GM18507 (cell line): ENCODE measurements at regions not wholly inside any gene's neighbourhood (a gene's known extent, or its start where the extent isn't known, plus 50 kb on each side); places are given as distances from the start of the nearest gene placed in this dataset.

Experiments used
- DNase-seq: peaks from one replicate; pipeline ENCODE4 v3.0.0; 2011; ENCODE audit warnings: low read depth; ENCODE audit not compliant: insufficient read length; ENCODE audit errors: extremely low spot score
- FAIRE-seq: peaks from 2 replicates; lab custom pipeline; 2011; peaks lifted over from hg19 to GRCh38; lab: Jason Lieb, UNC

DNA sequence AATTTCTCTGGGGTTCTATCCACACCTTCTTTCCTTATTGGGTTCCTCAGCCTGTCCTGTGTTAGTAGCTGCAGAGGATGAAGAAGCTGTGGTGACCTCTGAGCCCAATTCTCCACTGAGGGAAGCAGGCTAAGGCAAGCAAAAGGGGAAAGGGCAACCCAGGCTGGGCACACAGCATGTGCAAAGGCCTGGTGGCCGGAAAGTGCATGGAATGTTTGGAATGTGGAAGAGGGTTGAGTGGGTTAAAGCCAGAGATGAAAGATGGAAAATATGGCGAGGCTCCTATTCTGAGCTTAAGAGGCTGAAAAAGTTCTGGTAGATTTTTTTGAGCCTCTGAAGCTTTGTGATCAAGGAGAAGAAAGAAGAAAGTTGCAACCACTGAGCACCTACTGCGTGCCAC lies 247.1 kb downstream of the MIAT start:
- no peak for DNase-seq
- FAIRE-seq: no peak

DNA sequence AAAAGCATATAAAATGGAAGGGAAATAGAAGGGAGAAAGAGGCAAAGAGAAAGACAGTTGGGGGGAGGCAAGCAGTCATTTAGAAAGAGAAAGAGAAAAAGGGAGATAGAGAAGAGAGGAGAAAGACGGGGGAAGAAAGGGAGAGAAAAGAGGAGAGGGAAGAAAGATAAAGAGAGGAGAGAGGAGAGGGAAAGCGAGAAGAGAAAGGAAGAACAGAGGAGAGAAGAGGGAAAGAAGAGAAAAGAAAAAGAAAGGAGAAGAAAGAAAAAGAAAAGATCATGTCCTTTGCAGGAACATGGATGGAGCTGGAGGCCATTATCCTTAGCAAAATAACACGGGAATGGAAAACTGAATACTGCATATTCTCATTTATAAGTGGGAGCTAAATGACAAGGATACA lies 247.7 kb downstream of the MIAT start:
- DNase-seq (no peak), FAIRE-seq (no peak)

DNA sequence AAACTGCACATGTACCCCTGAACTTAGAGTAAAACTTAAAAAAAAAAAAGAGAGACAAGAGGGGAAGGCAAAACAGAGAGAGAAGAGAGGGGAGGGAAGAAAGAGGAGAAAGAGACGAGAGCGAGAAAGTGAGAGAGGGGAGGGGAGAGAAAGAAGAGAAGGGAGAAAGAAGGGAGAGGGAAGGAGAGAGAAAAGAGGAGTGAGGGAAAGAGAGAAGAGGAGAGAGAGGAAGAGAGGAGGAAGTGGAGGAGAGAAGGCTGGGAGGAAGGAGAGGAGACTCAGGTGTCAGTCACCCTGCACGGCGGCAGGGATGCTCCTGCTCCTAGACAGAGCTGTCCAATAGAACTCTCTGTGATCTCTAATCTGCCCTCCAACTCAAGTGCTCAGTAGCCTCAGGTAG lies 248.3 kb downstream of the MIAT start:
- DNase-seq (no peak), FAIRE-seq (no peak)

DNA sequence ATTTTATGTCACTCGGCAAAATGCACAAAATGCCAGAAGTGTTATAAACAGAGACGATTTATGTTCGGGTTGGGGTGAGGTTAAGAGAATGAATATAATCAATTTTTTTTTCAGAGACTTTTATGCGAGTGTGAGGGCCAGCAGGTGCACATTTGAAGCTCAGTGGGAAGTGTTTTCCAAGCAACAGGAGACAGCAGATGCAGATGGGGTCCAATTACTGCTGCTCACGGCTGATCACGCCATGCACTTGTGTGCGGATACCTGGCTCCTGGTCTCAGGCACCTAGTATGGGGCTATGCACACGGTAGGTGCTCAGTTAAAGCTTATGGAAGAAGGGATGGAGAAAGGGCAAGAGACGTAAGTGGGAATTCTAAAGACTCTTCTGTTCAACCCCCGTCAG lies 249.1 kb downstream of the MIAT start:
- DNase-seq: no peak
- no peak for FAIRE-seq

DNA sequence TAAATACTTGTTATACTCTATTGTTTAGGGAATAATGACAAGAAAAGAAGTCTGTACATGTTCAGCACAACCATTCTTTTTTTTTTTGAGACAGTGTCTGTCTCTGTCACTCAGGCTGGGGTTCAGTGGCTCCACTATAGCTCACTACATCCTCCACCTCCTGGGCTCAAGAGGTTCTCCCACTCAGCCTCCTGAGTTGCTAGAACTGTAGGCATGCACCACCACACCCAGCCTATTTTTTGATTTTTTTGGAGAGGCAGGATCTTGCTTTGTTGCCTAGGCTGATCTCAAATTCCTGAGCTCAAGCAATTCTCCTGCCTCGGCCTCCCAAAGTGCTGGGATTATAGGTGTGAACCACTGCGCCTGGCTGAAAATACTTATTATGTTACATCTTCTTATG lies 250.0 kb downstream of the MIAT start:
- DNase-seq (no peak), FAIRE-seq (peak; percentile 50)

DNA sequence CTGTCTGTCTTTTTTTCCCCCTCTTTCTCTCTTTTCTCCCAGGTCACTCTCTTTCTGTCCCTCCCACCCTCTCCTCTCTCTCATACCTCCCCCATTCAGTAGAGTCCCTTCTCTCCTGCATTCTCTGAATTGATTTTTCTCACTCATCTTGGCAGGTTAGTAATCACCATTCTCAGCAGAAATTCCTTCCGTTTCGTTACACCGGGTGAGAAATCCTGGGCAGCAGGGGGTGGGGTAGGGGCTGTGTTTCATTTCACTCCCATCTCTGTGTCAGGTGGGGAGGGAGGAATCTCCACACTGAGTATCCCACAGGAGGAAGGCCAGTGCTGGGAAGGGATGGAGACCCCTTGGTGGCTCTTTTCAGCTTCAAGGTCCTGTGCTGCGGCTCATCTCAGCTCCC lies 253.5 kb downstream of the MIAT start:
- no peak for DNase-seq
- no peak for FAIRE-seq

DNA sequence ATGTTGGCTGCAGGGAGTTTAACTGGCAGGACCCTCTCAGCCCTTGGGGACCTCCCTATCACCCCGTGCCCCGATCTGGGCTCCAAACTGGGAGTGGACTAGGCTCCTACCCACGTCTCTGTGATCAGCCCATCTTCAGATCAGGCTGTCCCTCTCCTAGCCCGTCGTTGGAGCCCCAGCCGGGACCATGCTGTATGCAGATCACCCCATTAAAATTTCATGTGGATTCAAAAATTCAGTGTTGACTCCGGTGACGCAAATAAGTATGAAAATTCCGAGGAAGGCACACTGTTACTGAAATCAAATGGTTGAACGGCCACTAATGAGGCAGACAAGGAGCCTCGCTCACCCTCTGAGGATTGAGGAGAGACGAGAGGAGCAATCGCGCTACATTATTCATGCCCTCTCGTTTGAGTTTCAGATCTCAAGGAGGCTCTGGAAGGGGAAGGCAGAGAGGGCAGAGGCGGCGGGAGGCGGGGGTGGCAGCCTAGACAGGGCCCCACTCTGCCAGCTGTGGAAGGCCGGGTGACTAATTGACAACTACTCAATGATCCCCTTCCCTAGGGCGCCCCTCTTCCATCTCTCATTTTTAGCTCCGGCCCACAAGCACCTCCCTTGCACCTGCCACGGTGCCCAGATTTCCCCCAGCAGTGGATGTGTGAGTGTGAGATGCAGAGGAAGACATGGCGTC lies 255.4 kb downstream of the MIAT start:
- DNase-seq: no peak
- no peak for FAIRE-seq

DNA sequence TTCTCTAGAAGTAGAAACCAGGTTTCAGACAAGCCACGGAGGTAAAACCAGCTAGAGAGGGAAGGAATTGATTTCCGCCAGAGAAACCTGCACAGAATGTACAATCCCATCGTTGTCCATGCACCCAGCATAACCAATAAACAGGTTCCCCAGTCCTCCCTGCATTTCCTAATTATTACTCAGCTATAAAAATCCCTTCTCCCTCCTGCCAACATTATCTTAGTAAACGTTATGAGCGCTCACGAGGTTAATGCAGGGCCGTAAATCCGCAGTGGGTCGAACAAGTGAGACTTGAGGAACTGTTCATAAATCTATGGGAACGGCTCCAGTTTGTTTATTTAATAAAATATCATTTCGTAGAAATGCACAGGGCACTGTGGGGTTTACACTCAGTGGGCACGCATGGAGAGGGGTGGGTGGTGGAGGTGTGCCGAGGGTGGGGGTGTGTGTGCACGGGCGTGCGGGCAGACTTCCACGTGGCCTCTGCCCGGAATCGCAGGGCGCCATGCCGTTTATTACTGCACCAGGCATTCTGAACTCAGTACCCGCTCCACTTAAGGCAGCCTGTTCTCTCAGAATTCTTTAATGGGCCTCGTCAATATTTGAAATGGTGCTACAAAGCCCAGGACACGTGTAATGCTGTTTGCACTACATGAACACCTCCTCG lies 257.3 kb downstream of the MIAT start:
- FAIRE-seq (no peak), DNase-seq (no peak)

DNA sequence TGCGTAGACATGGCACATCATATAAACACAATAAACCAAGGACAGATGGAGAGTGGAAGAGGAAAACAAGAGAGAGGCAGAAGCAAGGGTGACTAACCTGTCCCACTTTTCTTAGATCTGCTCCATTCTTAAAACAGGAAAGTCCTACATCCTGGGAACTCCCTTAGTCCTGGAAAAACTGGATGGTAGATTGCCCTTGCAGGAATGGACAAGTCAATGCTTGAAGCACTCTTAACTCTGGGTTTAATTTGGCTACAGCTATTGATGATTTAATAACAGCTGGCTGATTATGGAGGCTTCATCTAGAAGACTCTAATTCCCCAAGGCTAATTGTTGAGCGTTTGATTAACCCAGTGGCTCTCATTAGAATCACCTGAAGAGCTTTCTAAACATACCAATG lies 258.8 kb downstream of the MIAT start:
- no peak for DNase-seq
- FAIRE-seq: no peak

DNA sequence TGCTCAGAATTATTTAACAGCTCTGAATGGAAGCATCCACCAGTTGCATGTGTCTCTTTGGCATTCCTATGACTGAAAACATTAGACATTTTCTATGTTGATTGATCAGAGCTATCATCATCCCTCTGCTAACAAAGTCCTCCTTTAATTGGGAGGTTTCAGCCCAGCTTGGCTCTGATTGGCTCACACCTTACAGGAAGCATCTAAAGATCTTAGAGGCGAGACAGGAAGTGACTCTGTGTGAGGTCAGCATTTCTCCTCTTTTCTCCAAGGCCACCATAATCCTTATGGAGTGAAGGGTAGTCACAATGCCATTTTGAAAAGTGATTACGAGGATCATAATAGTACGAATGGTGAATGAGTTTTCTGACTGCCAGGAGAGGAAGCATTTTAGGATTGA lies 260.8 kb downstream of the MIAT start:
- FAIRE-seq (no peak), DNase-seq (no peak)

DNA sequence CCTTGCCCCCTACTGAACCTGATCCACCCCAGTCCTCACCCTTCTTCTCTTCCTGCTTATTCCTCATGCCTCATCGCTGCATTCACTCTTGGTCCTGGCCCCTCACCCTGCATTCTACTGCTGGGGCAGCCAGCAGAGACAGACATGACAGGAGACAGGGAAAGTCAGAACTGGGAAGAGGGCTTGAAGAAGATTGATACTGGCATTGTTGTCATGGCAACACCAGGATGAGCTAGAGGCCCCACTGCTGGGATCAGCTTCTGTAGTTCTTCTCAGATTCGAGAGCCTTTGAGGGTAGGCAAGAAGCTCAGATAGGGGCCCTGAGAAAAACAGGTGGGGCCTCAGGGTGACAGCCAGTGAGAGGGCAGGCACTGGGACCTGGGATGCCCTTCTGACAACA lies 264.3 kb downstream of the MIAT start:
- no peak for FAIRE-seq

DNA sequence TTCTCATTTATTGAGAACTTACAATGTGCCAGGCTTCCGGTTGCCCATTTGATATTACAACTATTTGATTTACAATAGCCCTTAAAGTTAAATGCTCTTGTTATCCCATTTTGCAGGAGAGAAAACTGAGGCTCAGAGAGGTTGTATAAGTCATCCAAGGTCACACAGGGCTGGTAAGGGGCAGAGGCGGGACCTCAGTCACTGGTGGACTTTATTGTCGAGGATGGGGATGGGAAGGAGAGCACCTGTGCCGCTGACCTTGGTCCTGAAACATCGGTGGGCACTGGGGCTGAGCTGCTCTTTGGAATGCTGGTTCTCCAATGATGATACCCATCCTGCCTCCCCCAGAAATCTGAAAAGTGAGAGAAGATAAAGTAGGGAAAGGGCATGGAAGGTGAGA lies 265.4 kb downstream of the MIAT start:
- no peak for FAIRE-seq
- DNase-seq: no peak

More for the DNA sequence above, 264.3 kb downstream of the MIAT start:
- DNase-seq: no peak

DNA sequence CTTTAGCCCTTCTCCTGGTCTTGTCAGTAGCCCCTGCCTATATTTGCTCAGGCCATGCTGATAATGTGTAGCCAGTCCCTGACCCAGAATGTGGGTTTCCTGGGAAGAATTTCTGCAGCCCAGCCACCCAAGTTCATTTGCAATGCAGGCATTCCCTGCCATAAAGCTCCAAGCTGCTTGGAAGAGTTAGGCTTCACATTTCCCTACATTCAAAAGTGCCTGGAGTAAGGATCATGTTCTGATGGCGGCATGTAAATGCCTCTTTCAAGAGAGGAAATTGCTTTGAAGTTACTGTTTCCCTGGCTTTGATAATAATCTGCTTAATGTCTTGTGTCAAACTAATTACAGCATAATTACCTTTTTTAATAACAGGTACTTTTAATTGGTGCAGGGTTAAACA lies 266.1 kb downstream of the MIAT start:
- DNase-seq: no peak

DNA sequence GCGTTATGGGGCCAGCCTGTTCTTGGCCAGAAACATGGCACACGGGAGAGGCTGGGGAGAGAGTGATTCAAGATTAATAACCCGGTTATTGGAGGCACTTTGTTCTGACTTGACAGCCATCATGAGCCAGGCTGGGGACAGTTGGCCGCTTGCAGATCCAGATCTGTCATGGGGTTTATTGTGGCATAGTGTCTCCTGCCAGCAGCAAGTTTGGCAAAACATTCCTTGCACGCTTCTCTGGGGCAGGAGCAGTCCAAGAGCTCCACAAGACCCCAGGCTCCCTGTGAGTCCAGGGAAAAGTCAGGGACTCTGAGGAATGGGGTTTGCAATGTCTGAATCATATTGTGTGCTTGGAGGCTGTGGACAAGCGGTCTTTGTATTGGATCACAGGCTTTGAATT lies 270.4 kb downstream of the MIAT start:
- no peak for FAIRE-seq

More for the DNA sequence above, 266.1 kb downstream of the MIAT start:
- no peak for FAIRE-seq

DNA sequence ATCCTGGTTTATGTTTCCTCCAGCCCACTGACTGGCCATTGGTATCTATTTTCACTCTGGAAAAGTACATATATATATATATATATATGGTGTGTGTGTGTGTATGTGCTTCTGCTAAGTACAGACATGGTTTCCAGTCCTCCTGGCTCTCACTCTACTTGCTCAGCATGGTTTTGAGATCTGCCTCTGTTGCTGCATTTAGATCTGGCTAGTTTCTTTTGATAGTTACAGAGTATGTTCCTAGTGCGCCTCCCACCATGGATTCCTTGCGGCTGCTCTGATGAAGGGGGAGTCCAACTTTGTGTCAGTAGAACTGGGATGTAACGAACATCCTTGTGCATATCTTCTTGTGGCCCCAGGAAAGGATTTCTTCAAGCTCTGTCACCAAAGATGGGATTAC lies 274.1 kb downstream of the MIAT start:
- FAIRE-seq: no peak

More for the DNA sequence above, 270.4 kb downstream of the MIAT start:
- no peak for DNase-seq

DNA sequence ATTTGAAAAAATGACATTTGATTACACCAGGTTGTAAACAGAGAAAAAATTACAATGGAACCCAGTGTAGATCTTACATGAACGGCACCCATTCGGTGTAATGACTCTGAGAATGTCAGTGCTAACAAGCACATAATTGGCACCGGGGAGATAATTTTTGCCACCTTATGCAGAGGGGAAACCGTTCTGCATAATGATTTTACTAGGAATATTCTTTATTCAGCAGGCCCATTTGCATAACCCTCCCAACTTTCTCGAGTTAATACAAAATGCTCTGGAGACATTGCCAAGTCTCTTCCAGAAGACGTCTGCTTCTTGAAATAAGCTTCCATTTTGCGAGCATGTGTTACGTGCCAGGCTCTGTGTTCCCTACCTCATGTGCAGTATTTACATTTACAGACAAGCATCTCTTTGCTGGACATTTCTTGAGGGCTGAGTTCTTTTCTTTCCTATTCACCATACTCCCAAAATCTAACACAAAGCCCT lies 275.8 kb downstream of the MIAT start:
- FAIRE-seq (no peak), DNase-seq (no peak)

More for the DNA sequence above, 274.1 kb downstream of the MIAT start:
- no peak for DNase-seq

DNA sequence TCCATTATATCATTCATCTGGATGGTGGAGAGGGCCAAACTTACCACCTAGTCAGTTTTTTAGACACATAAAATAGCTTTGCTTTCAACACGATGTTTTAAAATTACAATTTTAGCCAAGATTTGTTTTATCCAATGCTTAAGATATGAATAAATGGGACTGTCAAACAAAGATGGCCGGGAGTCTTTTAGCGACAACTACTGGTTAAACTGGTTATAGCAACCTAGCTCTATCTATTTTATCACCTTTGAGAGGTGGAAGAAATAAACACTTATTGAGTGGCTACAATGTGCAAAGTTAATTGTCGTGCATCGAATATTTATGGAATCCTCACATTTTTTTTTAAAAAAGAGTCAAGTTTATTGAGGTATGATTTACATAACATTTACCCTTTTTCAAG lies 279.8 kb downstream of the MIAT start:
- FAIRE-seq: no peak

DNA sequence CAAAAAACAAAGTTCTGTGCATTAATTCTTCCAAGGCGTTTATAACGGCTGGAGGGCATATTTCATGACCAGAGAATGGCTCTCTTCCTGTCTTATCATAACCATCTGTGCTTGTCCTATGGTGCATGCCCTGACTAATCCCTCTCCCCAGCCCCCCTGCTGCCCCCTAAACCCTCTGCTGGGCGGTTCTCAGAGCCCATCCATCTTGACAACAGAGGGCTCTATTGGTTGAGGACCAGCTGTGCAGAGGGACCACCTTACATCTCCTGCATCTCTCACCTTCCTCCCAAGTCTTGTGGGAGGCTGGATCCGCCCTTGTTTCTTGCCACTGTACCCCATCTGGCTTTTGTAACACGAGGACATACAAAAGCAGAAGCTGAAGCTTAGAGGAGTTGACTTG lies 282.1 kb downstream of the MIAT start:
- no peak for DNase-seq
- FAIRE-seq: no peak

More for the DNA sequence above, 279.8 kb downstream of the MIAT start:
- DNase-seq: no peak

DNA sequence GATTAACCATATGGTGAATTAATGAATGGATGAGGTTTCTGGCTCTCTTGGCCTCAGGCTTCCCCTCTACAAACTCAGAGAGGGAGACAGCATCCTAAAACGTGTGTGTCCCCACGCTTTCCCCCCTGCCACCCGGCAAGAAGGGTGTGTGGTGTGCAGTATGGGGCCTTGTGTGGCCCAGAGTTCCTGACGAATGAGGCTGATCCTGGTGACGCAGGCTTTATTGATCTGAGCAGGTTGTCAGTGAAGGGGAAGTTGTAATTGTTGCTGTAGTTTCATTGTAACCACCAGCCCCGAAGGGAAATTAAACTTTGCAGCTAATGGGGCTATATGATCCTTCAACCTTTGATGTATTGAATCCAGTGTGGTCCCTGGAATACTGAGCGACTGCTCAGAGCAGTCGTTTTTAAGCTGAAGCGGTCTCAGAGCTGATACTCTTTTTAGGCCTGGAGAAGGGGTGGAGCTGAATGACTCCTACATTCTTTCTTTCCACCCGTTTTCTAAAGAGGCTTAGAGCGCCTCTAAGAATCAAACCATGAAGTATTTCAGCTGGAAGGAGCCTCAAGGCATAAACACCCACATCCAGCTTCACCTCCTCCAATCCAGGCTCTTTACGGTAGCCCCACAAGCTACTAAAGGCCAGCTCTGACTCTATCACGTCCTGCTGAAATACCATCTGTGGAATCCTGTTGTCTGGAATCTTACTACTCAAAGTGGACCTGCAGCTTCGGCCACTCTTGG lies 284.7 kb downstream of the MIAT start:
- FAIRE-seq: no peak
- no peak for DNase-seq

DNA sequence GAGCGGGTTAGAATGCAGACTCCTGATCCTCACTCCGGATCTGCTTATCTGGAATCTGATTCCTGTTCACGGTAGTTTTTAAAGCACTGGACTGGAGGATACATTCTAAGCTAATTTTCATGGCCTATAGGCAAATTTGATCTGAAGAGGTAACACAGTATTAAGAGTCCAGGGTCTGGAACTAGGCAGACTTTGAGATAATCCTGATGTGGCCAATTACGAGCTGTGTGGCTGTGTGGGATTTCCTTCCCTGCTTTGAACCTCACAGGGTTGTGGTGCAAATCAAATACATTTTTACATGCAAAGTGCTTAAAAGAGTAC lies 285.2 kb downstream of the MIAT start:
- FAIRE-seq (no peak), DNase-seq (no peak)

DNA sequence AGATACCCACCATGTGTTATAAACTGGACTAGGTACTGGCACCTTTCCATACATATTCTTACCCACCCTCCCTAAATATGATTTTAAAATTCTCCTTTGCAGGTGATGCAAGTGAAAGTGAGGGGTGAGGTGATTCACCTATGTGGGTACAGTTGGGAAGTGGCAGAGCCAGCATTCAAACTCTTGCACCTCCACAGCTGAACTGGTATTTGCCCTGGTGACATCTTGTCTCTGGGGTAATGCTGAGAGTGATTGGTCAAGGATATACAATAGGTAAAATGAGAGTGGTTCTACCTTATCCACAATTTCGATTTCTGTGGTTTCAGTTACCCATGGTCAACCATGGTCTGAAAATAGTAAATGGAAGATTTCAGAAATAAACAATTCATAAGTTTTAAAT lies 288.2 kb downstream of the MIAT start:
- no peak for DNase-seq
- FAIRE-seq: no peak
